GM21526 (cell line): ENCODE measurements at regions not wholly inside any gene's neighbourhood (a gene's known extent, or its start where the extent isn't known, plus 50 kb on each side); places are given as distances from the start of the nearest gene placed in this dataset.
A peak's percentile ranks its signal among the peaks of the same experiment; 100 is the strongest.

ENCODE experiments used
- ATAC-seq: cut with Tn5 transposase; IDR thresholded peaks from one replicate; pipeline ENCODE4 v1.9.1; 2021; ENCODE audit warnings: moderate library complexity; ENCODE audit not compliant: unreplicated experiment, low FRiP score

GRCh38 chr2:41701231-41701630 lies 346.6 kb upstream of the PKDCC start:
- no peak for ATAC-seq

- ATAC-seq, result no peak
Observed at GRCh38 chr2:41703123-41703522, 344.7 kb upstream of the PKDCC start.

- ATAC-seq, result no peak
Observed at GRCh38 chr2:41705634-41706033, 342.2 kb upstream of the PKDCC start.

GRCh38 chr2:41706286-41706685 lies 341.5 kb upstream of the PKDCC start:
- ATAC-seq, result no peak

DNA sequence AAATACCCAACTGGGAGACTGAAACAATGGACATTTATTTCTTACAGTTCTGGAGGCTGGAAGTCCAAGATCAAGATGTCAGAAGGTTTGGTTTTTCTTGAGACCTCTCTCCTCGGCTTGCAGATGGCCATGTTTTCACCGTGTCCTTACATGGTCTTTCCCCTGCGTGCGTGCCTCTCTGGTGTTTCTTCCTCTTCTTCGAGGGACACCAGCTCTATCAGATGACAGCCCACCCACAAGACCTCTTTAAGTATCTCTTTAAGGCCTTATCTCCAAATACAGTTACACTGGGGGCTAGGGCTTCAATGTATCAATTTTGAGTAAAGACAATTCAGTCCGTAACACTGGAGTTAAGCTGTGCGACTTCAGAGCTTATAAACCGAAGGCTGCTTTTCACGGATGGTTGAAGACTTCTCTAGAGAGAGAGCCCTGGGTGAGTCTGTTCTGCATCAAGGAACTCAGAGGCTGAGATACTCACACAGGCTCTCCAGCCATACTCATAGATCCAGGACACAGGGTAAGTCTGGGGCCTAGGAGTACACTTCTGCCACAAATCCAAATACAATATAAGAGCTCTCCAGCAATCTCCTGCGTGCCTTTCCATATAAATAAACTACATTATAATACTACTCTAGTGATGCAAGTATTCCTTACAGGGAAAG lies 339.9 kb upstream of the PKDCC start:
- no peak for ATAC-seq

DNA sequence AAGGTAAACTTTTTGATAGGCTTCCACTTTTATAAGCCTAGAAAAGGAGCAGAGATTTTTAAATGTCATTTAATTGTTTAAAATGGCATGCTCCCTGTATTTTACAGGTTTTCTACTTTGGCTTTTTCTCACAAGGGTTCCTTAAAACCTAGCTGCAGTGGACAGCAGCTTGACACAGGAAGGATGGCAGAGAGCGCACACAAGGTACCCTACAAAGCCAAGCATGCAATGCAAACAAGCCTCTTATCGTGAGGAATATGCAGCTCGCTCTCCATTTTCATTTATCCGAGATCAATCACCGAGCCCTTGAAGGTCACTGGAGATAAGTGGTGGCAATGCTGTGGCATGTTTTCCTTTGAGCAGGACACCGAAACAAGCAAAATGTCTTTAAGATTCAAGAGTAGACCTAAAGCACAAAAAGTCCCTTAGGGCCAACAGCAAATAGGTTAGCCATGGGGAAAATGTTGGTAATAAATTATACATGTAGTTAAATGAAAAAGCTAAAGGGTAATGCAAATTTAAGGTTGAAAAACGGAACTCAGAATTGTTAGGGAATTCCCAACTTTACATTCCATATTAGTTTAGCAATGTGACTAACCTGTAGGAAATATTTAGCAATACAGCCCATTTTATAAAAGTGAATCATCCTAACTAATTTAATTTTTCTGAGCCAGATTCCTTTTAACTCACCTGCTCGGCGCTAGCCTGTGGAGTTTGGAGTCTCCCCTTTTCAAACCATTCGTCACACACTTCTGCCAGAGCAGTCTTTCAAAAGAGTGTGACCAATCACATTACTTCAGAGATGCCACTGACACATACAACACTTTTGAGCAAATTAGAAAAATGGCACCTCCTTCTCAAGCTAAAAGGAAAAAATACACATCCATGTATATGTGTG lies 337.9 kb upstream of the PKDCC start:
- peak; percentile 53 for ATAC-seq

DNA sequence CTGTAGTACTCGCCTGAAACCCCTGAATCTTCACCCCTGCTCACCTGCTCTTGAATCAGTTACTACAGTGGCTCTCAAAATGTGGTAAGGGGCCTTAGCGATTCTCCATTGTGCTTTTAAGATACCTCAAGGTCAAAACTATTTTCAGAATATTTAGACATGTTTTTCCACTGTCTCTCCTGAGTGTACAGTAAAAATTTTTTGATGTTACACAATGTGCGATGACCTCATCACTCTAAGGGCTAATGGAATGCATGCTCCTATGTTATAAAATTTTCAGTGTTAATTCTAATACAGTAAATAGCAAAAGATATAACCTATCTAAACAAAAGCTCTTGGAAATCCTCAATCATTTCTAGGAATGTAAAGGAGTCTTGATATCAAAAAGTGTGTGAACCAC lies 336.9 kb upstream of the PKDCC start:
- no peak for ATAC-seq

DNA sequence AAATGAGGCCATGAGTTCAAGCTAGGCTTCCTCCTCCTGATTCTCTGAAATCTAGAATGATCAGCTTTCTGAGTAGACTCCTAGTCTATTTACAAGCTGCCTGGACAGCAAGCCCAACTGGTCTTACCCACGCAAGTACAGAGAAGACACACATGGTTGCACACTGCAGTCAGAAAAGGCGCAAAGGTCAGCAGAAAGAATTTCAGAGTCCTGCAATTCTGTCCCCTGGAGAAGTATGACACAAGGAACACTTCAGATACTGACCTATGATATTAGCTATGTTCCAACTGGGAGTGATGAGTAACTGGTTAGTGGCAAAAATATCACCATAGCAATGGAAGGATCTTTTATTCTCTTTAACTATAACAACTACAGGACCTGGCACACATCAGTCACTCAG lies 336.1 kb upstream of the PKDCC start:
- no peak for ATAC-seq

DNA sequence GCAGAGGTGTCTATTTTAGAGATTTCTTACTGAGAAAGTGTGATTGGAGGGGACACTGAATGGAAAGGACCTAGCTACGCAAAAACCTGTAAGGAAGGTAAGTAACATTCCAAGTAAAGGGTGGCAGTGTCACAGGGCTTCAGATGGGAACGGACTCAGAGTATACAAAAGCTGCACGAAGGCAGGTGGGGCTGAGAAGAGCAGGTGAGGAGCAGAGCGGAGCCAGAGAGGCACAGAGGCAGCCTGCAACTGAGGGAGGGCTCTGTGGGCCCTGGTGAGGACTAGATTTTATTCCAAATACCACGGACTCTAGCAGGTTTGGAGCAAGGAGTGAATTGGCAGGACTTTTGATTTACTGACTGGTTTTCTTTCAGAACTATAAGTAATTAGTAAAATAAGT lies 331.3 kb upstream of the PKDCC start:
- no peak for ATAC-seq

- ATAC-seq, result no peak
Observed at GRCh38 chr2:41717839-41718238, 330.0 kb upstream of the PKDCC start.

- no peak for ATAC-seq
Observed at GRCh38 chr2:41718705-41719104, 329.1 kb upstream of the PKDCC start.

DNA sequence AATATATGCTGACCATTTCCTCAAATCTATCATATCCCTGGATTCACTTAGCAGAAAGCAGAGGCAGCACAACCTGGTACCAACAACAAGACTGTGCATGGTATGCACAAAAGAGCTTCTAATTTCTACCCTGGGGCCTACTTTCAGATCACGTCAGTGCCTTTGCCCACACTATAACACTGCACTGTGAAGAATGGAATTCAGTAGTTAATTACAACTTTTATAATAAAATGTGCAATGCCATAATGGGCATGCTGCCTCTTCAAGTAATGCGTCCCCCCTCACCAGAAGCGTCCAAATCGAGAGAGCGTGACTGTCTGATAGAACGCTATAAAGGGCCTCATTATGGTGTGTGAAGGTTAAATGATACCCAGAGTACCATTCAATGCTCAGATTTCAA lies 328.1 kb upstream of the PKDCC start:
- no peak for ATAC-seq

- ATAC-seq, result peak; percentile 59
Observed at GRCh38 chr2:41720331-41721251, 327.2 kb upstream of the PKDCC start.

DNA sequence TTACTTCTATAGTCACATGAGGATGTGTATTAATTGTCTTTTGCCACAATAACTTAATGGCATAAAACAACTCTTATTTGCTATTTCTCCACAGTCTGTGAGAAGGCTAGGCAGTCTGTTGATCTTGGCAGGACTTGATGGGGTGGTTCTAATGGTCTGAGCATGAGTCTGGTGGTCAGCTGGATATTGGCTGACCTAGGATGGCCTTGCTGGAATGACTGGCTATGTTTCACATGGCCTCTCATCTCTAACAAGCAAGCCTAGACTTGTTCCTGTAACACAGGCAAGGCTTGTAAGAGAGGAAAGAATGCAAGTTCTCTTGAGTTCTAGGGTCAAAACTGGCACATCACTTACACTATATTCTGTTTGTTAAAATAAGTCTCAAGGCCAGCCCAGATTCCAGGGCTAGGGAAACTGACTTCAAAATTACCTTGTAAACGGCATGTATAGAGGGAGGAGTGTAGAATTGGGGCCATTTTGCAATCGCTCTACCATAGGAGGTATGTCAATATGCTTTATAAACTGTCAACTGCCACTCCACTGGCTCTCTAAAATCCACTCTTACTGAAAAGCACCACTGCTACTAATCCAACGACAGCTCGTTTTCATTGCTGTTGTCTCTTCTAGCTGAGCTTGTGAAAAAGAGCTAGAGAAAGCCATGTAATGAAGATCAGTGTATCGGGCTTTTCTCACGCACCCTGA lies 325.0 kb upstream of the PKDCC start:
- no peak for ATAC-seq

DNA sequence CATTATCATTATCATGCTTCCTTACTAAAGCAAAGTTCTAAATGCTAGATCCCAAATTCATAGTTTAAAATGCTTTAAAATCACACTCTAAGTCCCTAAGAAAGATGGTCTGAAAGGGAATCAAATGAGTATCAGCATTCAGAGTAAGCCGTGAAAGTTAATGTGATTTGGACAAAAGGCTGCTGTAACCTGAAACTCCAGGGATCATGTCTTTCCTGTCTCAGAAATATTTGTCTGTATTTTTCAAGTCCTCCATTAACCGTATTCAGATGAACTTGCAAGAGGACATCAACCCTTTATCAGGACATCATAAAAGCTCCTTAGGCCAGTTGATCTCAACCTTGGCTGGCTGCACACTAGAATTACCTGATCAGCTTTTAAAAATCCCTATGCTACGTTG lies 324.3 kb upstream of the PKDCC start:
- no peak for ATAC-seq

GRCh38 chr2:41724465-41724864 lies 323.4 kb upstream of the PKDCC start:
- no peak for ATAC-seq

- ATAC-seq, result no peak
Observed at GRCh38 chr2:41725901-41726300, 321.9 kb upstream of the PKDCC start.

- no peak for ATAC-seq
Observed at GRCh38 chr2:41726364-41726763, 321.5 kb upstream of the PKDCC start.

- ATAC-seq, result no peak
Observed at GRCh38 chr2:41727152-41727551, 320.7 kb upstream of the PKDCC start.

GRCh38 chr2:41727711-41728110 lies 320.1 kb upstream of the PKDCC start:
- ATAC-seq, result no peak
